BE2C (cell line): ENCODE measurements at regions not wholly inside any gene's neighbourhood (a gene's known extent, or its start where the extent isn't known, plus 50 kb on each side); places are given as distances from the start of the nearest gene placed in this dataset.
"Not testable (repeated sequence)": the region's sequence is repeated elsewhere in the genome, so short reads cannot be mapped to it uniquely, and the experiment has no call there.

Source experiments
- DNase-seq: peaks from one replicate; pipeline ENCODE4 v3.0.0-alpha.2; 2020
- H3K27me3 ChIP-seq: fragments of 250-450 bp; sonication (Bioruptor Pico); 2 replicates; pipeline ENCODE4 v1.5.1; 2020; ENCODE audit warnings: mild to moderate bottlenecking
- H3K36me3 ChIP-seq: fragments of 250-450 bp; sonication (Bioruptor Pico); 2 replicates; pipeline ENCODE4 v1.5.1; 2020; ENCODE audit warnings: mild to moderate bottlenecking
- H3K4me1 ChIP-seq: fragments of 250-450 bp; sonication (Bioruptor Pico); 2 replicates; pipeline ENCODE4 v1.5.1; 2020
- H3K4me3 ChIP-seq: 2 replicates; pipeline ENCODE4 v1.5.1; 2011; ENCODE audit warnings: low read depth, low read length
- H3K9me3 ChIP-seq: fragments of 250-450 bp; sonication (Bioruptor Pico); 2 replicates; pipeline ENCODE4 v1.5.1; 2020
- TF ChIP-seq, protein P1 (sequence below): IDR thresholded peaks from 2 replicates; pipeline ENCODE4 v1.5.1; 2012; ENCODE audit warnings: mild to moderate bottlenecking, low read depth, low read length

DNA sequence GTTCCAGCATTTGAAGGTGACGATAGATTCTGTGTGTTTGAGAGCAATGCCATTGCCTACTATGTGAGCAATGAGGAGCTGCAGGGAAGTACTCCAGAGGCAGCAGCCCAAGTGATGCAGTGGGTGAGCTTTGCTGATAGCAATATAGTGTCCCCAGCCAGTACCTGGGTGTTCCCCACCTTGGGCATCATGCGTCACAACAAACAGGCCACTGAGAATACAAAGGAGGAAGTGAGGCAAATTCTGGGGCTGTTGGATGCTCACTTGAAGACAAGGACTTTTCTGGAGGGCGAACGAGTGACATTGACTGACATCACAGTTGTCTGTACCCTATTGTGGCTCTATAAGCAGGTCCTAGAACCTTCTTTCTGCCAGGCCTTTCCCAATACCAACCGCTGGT is 142.0 kb downstream of the PLS3 start:
- TF ChIP-seq, protein P1, sequence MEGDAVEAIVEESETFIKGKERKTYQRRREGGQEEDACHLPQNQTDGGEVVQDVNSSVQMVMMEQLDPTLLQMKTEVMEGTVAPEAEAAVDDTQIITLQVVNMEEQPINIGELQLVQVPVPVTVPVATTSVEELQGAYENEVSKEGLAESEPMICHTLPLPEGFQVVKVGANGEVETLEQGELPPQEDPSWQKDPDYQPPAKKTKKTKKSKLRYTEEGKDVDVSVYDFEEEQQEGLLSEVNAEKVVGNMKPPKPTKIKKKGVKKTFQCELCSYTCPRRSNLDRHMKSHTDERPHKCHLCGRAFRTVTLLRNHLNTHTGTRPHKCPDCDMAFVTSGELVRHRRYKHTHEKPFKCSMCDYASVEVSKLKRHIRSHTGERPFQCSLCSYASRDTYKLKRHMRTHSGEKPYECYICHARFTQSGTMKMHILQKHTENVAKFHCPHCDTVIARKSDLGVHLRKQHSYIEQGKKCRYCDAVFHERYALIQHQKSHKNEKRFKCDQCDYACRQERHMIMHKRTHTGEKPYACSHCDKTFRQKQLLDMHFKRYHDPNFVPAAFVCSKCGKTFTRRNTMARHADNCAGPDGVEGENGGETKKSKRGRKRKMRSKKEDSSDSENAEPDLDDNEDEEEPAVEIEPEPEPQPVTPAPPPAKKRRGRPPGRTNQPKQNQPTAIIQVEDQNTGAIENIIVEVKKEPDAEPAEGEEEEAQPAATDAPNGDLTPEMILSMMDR: no peak
- no peak for DNase-seq
- no peaks in the 10 kb centered on the region for H3K36me3 ChIP-seq
- no peaks in the 10 kb centered on the region for H3K4me1 ChIP-seq
- H3K9me3 ChIP-seq: no peaks in the 10 kb centered on the region
- H3K27me3 ChIP-seq: no peaks in the 10 kb centered on the region
- no peak overlapping the region for H3K4me3 ChIP-seq

DNA sequence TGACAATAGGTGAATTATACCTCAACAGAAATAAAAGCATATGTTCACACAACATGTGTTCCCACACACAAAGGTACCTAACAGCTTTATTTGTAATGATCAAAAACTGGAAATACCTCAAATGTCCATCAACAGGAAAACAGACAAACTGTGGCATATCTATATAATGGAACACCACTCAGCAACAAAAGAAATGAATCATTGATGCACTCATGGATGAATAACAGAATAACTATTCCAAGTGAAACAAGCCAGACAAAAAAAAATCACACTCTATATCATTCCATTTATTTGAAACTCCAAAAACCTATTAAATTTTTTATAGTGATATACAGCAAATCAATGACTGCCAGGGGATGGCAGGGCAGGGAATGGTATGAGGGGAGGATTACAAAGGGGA is 148.1 kb downstream of the PLS3 start:
- Histone ChIP-seq H3K4me1 (no peaks in the 10 kb centered on the region), H3K9me3 (no peaks in the 10 kb centered on the region), H3K36me3 (no peaks in the 10 kb centered on the region), H3K4me3 (no peak overlapping the region), H3K27me3 (no peaks in the 10 kb centered on the region)
- TF ChIP-seq, protein P1: no peak
- no peak for DNase-seq

DNA sequence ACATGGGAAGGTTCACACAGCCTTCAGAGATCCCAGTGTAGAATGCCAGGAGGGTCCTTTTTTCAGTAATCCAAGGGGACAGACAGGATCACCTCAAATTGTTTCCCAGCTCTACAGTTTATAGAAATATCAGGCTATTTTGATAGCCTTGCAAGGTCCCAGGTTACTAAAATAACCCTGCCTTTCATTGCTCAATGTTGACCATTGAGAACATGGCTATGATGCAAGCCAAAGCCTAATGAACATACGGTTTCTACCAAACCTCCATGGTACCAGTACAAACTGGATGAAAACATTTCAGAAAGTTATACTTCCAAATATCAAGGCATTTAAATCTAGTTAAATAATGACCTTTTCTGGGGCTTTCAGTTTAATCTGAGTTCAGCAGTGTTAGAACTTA is 151.5 kb downstream of the PLS3 start:
- TF ChIP-seq, protein P1: no peak
- no peak overlapping the region for H3K4me3 ChIP-seq
- no peaks in the 10 kb centered on the region for H3K9me3 ChIP-seq
- DNase-seq: no peak
- H3K36me3 ChIP-seq: no peaks in the 10 kb centered on the region
- H3K4me1 ChIP-seq: no peaks in the 10 kb centered on the region
- no peaks in the 10 kb centered on the region for H3K27me3 ChIP-seq

DNA sequence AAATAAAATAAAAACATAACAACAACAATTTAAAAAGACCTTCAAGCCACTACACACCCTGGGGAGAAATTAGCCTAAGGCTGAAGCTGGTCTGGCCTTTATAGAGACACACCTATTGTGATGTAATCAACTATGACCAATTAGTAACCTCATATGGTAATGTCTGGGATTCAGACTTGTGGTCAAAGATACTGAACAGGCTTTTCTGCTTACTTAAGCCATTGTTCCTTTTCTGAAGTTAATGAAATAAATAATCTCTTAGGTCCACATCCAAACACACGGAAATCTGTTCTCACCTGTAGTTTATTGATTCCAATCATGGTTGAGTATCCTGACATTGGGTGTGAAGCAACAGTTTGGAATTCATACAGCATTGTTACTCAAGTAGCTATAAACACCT is 152.5 kb downstream of the PLS3 start:
- H3K36me3 ChIP-seq: no peaks in the 10 kb centered on the region
- no peak for DNase-seq
- no peak overlapping the region for H3K4me3 ChIP-seq
- no peaks in the 10 kb centered on the region for H3K4me1 ChIP-seq
- H3K9me3 ChIP-seq: no peaks in the 10 kb centered on the region
- no peaks in the 10 kb centered on the region for H3K27me3 ChIP-seq
- TF ChIP-seq, protein P1: no peak

DNA sequence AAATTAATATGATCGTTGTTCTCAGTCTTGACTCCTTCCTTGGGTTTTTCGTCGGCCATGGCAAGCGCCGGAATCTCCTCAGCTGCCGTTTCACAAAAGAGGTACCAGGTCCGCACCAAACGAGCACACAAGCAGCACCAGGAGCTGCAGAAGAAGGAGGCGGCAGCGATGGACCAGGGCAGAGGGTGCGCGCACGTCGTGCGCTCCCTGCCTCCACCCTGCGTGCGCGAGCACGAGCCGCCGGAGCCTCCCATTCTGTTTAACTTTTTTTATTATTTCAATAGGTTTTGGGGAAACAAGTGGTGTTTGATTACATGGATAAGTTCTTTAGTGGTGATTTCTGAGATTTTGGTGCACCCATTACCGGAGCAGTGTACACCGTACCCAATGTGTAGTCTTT is 158.2 kb downstream of the PLS3 start:
- H3K36me3 ChIP-seq: no peaks in the 10 kb centered on the region
- no peak for DNase-seq
- H3K4me3 ChIP-seq: no peak overlapping the region
- no peaks in the 10 kb centered on the region for H3K27me3 ChIP-seq
- no peaks in the 10 kb centered on the region for H3K4me1 ChIP-seq
- no peaks in the 10 kb centered on the region for H3K9me3 ChIP-seq
- TF ChIP-seq, protein P1: no peak

DNA sequence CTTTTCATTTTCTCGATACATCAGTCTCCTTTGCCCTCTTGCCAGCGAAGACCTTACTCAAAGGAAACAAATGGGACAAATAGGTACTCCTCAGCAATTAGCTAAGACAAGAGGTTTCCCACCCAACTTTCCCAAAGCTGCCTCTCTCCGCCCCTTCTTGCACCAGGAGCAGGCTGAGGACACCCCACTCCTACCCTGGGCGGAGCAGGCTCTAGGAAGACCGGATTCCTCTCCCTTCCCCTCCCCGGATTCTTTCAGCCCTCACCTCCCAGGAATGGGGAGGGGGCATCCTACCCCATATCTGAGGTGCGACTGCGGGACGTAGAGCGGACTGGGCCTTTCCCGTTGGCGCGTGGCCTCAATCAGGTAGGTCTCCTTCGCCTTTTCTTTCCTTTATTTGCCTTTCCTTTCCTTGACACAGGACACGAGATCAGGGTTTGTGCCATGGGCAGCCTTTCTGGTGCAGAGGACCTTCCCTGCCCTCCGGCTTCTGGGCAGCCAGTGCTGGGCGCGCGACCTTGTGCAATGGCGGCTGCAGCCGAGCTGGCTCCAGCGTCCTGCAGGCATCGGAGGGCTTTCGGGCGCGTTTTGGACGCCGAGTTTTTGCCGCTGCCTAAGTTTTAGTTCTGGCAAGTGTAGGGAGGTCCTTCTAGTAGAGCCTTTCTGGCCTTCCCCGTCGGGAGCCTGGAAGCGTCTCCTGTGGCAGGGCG is 161.9 kb downstream of the PLS3 start:
- not testable (repeated sequence) for H3K4me3 ChIP-seq, H3K27me3 ChIP-seq, DNase-seq, H3K9me3 ChIP-seq, H3K36me3 ChIP-seq, H3K4me1 ChIP-seq

DNA sequence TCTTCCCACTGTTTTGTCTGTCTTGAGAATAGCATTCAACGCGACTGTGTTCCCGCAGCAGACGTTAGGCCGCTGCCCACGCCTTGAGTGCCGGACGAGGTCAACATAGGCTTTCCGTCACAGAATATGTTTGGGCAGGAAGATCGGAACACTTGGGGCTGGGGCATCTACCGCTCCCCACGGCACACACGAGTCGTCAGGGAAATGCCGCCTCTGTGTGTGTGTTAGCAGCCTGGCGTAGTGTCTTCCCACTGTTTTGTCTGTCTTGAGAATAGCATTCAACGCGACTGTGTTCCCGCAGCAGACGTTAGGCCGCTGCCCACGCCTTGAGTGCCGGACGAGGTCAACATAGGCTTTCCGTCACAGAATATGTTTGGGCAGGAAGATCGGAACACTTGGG is 164.4 kb downstream of the PLS3 start:
- not testable (repeated sequence) for H3K9me3 ChIP-seq, H3K27me3 ChIP-seq, H3K4me1 ChIP-seq, H3K4me3 ChIP-seq, H3K36me3 ChIP-seq, DNase-seq

DNA sequence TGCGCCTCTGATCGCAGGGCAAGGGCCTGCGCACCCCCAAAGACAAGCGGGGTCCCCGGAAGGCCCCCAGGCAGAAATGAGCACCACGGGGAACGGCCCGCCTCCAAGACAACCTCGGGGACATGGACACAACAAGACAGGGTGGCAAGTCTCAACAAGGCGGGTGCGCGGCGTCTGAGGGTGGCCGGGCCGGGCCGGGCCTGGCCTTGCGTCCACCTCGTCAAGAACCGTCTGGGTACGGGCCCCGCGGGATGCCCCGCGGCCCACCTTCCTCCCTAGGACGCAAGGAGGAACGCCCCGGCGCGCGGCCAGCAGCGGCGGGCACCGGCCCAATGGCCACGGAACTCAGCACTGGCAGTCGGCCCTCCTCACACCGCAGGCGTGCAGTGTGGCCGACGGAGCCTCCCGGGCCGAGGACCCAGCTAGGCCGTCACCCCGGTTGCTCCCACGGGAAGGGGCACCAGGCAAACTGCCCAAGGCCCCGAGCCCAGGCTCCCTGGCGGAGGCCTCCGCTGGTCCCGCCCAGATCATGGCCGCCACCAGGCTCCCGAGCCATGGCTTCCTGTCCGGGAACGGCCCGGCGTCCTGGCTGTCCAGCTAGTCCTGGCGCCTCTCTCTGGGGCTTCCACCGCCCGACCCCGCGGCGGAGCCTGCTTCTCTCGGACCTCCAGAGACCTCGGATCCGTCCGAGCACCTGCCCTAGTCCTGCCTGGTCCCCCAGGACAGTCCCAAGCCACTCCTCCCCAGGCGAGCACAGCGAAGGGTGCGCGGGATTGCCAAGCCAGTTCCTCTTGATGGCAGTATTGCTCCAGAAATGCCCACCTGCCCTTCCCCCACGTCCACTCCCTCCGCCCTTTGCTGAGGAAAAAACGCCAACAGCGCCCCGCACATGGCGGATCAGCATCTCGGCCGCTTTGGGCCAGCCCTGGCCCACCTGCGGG is 167.1 kb downstream of the PLS3 start:
- not testable (repeated sequence) for H3K4me3 ChIP-seq, H3K4me1 ChIP-seq, H3K27me3 ChIP-seq, H3K9me3 ChIP-seq, H3K36me3 ChIP-seq
- DNase-seq: peak; percentile 7

DNA sequence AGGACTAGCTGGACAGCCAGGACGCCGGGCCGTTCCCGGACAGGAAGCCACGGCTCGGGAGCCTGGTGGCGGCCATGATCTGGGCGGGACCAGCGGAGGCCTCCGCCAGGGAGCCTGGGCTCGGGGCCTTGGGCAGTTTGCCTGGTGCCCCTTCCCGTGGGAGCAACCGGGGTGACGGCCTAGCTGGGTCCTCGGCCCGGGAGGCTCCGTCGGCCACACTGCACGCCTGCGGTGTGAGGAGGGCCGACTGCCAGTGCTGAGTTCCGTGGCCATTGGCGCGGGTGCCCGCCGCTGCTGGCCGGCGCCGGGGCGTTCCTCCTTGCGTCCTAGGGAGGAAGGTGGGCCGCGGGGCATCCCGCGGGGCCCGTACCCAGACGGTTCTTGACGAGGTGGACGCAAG is 171.6 kb downstream of the PLS3 start:
- H3K4me1 ChIP-seq, H3K27me3 ChIP-seq, H3K36me3 ChIP-seq, H3K4me3 ChIP-seq, DNase-seq, H3K9me3 ChIP-seq: not testable (repeated sequence)

DNA sequence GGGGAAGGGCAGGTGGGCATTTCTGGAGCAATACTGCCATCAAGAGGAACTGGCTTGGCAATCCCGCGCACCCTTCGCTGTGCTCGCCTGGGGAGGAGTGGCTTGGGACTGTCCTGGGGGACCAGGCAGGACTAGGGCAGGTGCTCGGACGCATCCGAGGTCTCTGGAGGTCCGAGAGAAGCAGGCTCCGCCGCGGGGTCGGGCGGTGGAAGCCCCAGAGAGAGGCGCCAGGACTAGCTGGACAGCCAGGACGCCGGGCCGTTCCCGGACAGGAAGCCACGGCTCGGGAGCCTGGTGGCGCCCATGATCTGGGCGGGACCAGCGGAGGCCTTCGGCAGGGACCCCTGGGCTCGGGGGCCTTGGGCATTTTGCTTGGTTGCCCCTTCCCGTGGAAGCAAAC is 174.3 kb downstream of the PLS3 start:
- DNase-seq: peak; percentile 75
- peak overlapping the region; percentile 42 for H3K4me3 ChIP-seq
- H3K36me3 ChIP-seq, H3K27me3 ChIP-seq, H3K9me3 ChIP-seq, H3K4me1 ChIP-seq: not testable (repeated sequence)
